ENCODE measurements at regions not wholly inside any gene's neighbourhood (a gene's known extent, or its start where the extent isn't known, plus 50 kb on each side); places are given as distances from the start of the nearest gene placed in this dataset.

DNA sequence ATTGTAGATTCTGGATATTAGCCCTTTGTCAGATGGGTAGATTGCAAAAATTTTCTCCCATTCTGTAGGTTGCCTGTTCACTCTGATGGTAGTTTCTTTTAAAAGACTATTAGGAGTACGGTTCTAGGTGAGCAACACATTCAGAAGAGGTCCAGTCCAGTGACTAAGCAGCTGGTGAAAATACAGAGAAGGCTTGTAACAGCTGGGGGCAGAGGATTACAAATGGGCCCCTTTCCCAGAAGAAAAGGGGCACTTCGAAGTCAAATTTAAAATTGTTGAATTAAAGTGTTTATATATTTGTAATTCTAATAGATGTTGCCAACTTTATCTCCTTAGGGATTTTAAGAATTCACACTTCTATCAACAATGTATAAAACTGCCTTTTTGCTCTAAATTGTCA lies 720.5 kb downstream of the TLE4 start:
- TF ChIP-seq, protein P1, sequence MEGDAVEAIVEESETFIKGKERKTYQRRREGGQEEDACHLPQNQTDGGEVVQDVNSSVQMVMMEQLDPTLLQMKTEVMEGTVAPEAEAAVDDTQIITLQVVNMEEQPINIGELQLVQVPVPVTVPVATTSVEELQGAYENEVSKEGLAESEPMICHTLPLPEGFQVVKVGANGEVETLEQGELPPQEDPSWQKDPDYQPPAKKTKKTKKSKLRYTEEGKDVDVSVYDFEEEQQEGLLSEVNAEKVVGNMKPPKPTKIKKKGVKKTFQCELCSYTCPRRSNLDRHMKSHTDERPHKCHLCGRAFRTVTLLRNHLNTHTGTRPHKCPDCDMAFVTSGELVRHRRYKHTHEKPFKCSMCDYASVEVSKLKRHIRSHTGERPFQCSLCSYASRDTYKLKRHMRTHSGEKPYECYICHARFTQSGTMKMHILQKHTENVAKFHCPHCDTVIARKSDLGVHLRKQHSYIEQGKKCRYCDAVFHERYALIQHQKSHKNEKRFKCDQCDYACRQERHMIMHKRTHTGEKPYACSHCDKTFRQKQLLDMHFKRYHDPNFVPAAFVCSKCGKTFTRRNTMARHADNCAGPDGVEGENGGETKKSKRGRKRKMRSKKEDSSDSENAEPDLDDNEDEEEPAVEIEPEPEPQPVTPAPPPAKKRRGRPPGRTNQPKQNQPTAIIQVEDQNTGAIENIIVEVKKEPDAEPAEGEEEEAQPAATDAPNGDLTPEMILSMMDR (IDR thresholded peaks at IDR 0.05): no peak
- Mint-ChIP-seq H3K36me3 (ENCODE audit: low read depth) (peaks cover 2% of the 10 kb centered on the region), H3K27me3 (ENCODE audit: low read depth) (no peaks in the 10 kb centered on the region), H3K4me1 (ENCODE audit: low read depth) (peaks cover 6% of the 10 kb centered on the region), H3K27ac (ENCODE audit: unreplicated experiment) (no peak overlapping the region), H3K4me3 (ENCODE audit: unreplicated experiment) (no peak overlapping the region), H3K9me3 (ENCODE audit: low read depth) (peaks cover 17% of the 10 kb centered on the region)
- no peak for DNase-seq (ENCODE audit: low spot score)

DNA sequence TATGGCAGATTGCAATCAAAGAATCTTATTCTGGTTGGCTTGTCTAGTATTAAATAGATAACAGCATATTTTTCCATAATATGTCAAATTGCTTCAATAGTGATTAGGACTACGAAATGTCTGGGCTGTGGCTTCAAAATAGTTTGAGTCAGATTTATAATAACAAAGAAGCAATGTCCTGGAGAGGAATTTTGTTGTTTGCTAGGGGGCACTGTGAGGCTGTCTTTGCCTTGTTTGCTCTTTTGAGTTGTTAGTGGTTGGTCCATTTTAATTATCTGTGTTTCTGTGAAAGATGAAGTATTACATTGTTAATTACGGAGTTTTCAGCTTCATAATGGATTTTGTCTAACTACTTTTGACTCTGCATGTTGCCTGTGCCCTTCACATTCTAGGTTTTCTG lies 713.6 kb downstream of the TLE4 start:
- Mint-ChIP-seq H3K9me3 (ENCODE audit: low read depth) (peaks cover 3% of the 10 kb centered on the region), H3K36me3 (ENCODE audit: low read depth) (no peaks in the 10 kb centered on the region), H3K4me1 (ENCODE audit: low read depth) (peaks cover 9% of the 10 kb centered on the region), H3K4me3 (ENCODE audit: unreplicated experiment) (no peak overlapping the region), H3K27ac (ENCODE audit: unreplicated experiment) (no peak overlapping the region), H3K27me3 (ENCODE audit: low read depth) (no peaks in the 10 kb centered on the region)
- TF ChIP-seq, protein P1 (IDR thresholded peaks at IDR 0.05): peak; percentile 77
- DNase-seq (ENCODE audit: low spot score): no peak

DNA sequence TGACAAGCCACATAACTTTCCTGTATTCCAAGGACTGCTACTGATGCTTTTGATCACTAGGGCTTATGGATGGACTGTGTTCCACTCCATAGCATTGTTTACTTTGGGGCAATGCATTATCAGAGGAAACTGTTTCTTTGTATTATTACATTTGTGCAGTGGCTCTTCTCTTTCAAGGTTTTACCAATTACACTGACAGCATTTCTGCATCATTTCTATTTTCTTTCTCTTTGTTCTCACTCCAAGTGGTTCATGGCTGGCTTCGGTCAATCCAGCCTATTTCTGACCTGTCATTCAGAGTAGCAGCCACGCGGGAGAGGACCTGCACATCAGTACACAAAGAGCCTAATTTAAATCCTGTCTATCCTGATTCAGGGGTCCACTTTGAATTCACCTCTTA lies 711.0 kb downstream of the TLE4 start:
- no peak overlapping the region for H3K4me3 Mint-ChIP-seq (ENCODE audit: unreplicated experiment)
- H3K27ac Mint-ChIP-seq (ENCODE audit: unreplicated experiment): no peak overlapping the region
- H3K27me3 Mint-ChIP-seq (ENCODE audit: low read depth): no peaks in the 10 kb centered on the region
- TF ChIP-seq, protein P1 (IDR thresholded peaks at IDR 0.05): no peak
- no peaks in the 10 kb centered on the region for H3K36me3 Mint-ChIP-seq (ENCODE audit: low read depth)
- peaks cover 9% of the 10 kb centered on the region for H3K4me1 Mint-ChIP-seq (ENCODE audit: low read depth)
- no peaks in the 10 kb centered on the region for H3K9me3 Mint-ChIP-seq (ENCODE audit: low read depth)
- DNase-seq (ENCODE audit: low spot score): no peak

DNA sequence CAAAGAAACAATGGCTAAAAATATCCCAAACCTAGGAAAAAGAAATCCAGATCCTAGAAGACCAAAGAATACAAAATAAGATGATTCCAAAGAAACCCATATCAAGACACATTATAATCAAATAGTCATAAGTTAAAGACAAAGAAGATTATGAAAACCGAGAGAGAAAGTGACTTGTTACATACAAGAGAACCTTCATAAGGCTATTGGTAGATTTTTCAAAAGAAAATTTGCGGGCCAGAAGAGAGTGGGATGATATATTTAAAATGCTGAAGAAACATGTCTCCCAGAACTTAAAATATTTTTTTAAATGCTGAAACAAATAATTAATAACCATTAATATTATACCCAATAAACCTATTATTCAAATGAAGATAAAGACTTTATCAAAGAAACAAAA lies 687.3 kb downstream of the TLE4 start:
- H3K27me3 Mint-ChIP-seq (ENCODE audit: low read depth): no peaks in the 10 kb centered on the region
- H3K9me3 Mint-ChIP-seq (ENCODE audit: low read depth): peaks cover 57% of the 10 kb centered on the region
- H3K4me1 Mint-ChIP-seq (ENCODE audit: low read depth): no peaks in the 10 kb centered on the region
- DNase-seq (ENCODE audit: low spot score): no peak
- no peak overlapping the region for H3K27ac Mint-ChIP-seq (ENCODE audit: unreplicated experiment)
- H3K4me3 Mint-ChIP-seq (ENCODE audit: unreplicated experiment): no peak overlapping the region
- H3K36me3 Mint-ChIP-seq (ENCODE audit: low read depth): peaks cover 8% of the 10 kb centered on the region
- TF ChIP-seq, protein P1 (IDR thresholded peaks at IDR 0.05): no peak

DNA sequence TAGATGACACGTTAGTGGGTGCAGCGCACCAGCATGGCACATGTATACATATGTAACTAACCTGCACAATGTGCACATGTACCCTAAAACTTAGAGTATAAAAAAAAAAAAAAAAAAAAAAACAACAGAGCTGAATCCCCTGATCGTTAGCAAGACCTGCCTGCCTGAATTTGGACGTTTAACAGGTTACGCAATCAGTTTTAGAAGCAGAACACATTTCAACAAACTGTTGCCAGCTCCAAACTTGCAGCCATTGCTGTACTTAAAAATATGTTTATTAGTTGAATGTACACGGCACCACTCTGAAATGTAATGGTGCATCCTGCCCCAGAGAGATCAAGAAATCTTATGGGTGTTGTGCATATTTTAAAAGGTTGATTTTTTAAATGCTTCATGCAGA lies 680.0 kb downstream of the TLE4 start:
- Mint-ChIP-seq H3K9me3 (ENCODE audit: low read depth) (peaks cover 30% of the 10 kb centered on the region), H3K4me1 (ENCODE audit: low read depth) (no peaks in the 10 kb centered on the region), H3K27ac (ENCODE audit: unreplicated experiment) (no peak overlapping the region), H3K4me3 (ENCODE audit: unreplicated experiment) (no peak overlapping the region), H3K27me3 (ENCODE audit: low read depth) (no peaks in the 10 kb centered on the region), H3K36me3 (ENCODE audit: low read depth) (peaks cover 6% of the 10 kb centered on the region)
- no peak for DNase-seq (ENCODE audit: low spot score)
- TF ChIP-seq, protein P1 (IDR thresholded peaks at IDR 0.05): no peak

Measured in chondrocyte (in vitro differentiated cells).